ENCODE measurements at regions not wholly inside any gene's neighbourhood (a gene's known extent, or its start where the extent isn't known, plus 50 kb on each side); places are given as distances from the start of the nearest gene placed in this dataset.

- Histone ChIP-seq H3K4me3 (no peak overlapping the region), H3K27me3 (replicated peaks in 1 of 7) (no peaks in the 10 kb centered on the region), H3K4me1 (no peaks in the 10 kb centered on the region), H3K36me3 (no peaks in the 10 kb centered on the region), H3K9me3 (no peaks in the 10 kb centered on the region), H3K27ac (no peak overlapping the region)
- intact Hi-C loops (cut with DNase I; ENCODE audit: low total_unique reads): no loop called here
- no peak for TF ChIP-seq POLR2AphosphoS5 (IDR thresholded peaks at IDR 0.05)
- TF ChIP-seq POLR2A (IDR thresholded peaks at IDR 0.05): no peak
- no peak for TF ChIP-seq CTCF (IDR thresholded peaks at IDR 0.05 in 8 of 11, conservative IDR thresholded peaks at IDR 0.05 in 3 of 11)
- no peak for DNase-seq
These were observed 301.8 kb downstream of the HNRNPD start for GRCh38 chr4:82071951-82072350.

GRCh38 chr4:82069883-82070638 lies 303.7 kb downstream of the HNRNPD start:
- Histone ChIP-seq H3K4me3 (no peak overlapping the region), H3K4me1 (no peaks in the 10 kb centered on the region), H3K36me3 (no peaks in the 10 kb centered on the region), H3K9me3 (no peaks in the 10 kb centered on the region), H3K27me3 (replicated peaks in 1 of 7) (no peaks in the 10 kb centered on the region), H3K27ac (no peak overlapping the region)
- TF ChIP-seq POLR2AphosphoS5 (IDR thresholded peaks at IDR 0.05) (no peak), POLR2A (IDR thresholded peaks at IDR 0.05) (no peak), CTCF (IDR thresholded peaks at IDR 0.05 in 8 of 11, conservative IDR thresholded peaks at IDR 0.05 in 3 of 11) (no peak)
- no peak for DNase-seq
- intact Hi-C loops (cut with DNase I; ENCODE audit: low total_unique reads): no loop called here
- 68 to 83% (median 79%) methylated on average over 4 of the region's 4 CpGs for WGBS, 5 donors

GRCh38 chr4:82063017-82063416 lies 310.8 kb downstream of the HNRNPD start:
- no peaks in the 10 kb centered on the region for H3K36me3 ChIP-seq
- H3K4me3 ChIP-seq: no peak overlapping the region
- TF ChIP-seq POLR2AphosphoS5 (IDR thresholded peaks at IDR 0.05) (no peak), CTCF (IDR thresholded peaks at IDR 0.05 in 8 of 11, conservative IDR thresholded peaks at IDR 0.05 in 3 of 11) (no peak), POLR2A (IDR thresholded peaks at IDR 0.05) (no peak)
- no peaks in the 10 kb centered on the region for H3K27me3 ChIP-seq (replicated peaks in 1 of 7)
- no peaks in the 10 kb centered on the region for H3K9me3 ChIP-seq
- intact Hi-C loops (cut with DNase I; ENCODE audit: low total_unique reads): no loop called here
- DNase-seq: no peak
- WGBS, 5 donors: 70 to 91% (median 73%) methylated on average over 1 of the region's 1 CpG
- no peak overlapping the region for H3K27ac ChIP-seq
- no peaks in the 10 kb centered on the region for H3K4me1 ChIP-seq

GRCh38 chr4:82057990-82058544 lies 315.7 kb downstream of the HNRNPD start:
- peaks cover 0 to 7% (median 0%) of the 10 kb centered on the region in 8 donors for H3K9me3 ChIP-seq
- WGBS, 5 donors: 20 to 49% (median 40%) methylated on average over 1 of the region's 1 CpG
- H3K27me3 ChIP-seq (replicated peaks in 1 of 7): no peaks in the 10 kb centered on the region
- no peak overlapping the region for H3K4me3 ChIP-seq
- no peaks in the 10 kb centered on the region for H3K36me3 ChIP-seq
- H3K4me1 ChIP-seq: no peaks in the 10 kb centered on the region
- TF ChIP-seq POLR2AphosphoS5 (IDR thresholded peaks at IDR 0.05): no peak
- TF ChIP-seq CTCF (IDR thresholded peaks at IDR 0.05 in 8 of 11, conservative IDR thresholded peaks at IDR 0.05 in 3 of 11): no peak
- TF ChIP-seq POLR2A (IDR thresholded peaks at IDR 0.05): no peak
- H3K27ac ChIP-seq: no peak overlapping the region
- no peak for DNase-seq
- intact Hi-C loops (cut with DNase I; ENCODE audit: low total_unique reads): no loop called here

Data from spleen (tissue), 11 donors.